ENCODE measurements at regions not wholly inside any gene's neighbourhood (a gene's known extent, or its start where the extent isn't known, plus 50 kb on each side); places are given as distances from the start of the nearest gene placed in this dataset.

DNA sequence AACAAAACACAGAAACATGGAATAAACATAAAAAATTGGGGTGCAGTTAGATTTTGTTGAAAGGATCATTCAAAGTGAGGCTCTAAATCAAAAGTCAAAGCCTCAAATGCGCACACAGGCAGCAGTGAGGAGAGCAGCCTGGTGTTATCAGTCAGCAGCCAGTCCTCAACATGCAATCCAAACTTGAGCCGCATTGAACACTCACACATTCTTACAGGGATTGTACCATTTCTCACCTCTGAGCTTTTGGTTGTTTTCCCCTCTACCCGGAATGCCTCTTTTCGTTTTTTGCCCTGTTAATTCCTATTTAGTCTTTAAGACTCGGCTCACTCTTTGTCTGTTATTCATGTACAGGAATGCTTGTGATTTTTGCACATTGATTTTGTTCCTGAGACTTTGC lies 81.1 kb upstream of the PUM3 start:
- Mint-ChIP-seq H3K36me3 (no peaks in the 10 kb centered on the region), H3K27ac (no peak overlapping the region), H3K9me3 (peaks cover 17% of the 10 kb centered on the region), H3K27me3 (ENCODE audit: low read depth) (no peaks in the 10 kb centered on the region), H3K4me1 (peaks cover 8% of the 10 kb centered on the region), H3K4me3 (no peak overlapping the region)
- ATAC-seq (no peak), DNase-seq (ENCODE audit: low spot score) (no peak)
- CTCF ChIA-PET, result no interaction called here
- TF ChIP-seq, protein P1, sequence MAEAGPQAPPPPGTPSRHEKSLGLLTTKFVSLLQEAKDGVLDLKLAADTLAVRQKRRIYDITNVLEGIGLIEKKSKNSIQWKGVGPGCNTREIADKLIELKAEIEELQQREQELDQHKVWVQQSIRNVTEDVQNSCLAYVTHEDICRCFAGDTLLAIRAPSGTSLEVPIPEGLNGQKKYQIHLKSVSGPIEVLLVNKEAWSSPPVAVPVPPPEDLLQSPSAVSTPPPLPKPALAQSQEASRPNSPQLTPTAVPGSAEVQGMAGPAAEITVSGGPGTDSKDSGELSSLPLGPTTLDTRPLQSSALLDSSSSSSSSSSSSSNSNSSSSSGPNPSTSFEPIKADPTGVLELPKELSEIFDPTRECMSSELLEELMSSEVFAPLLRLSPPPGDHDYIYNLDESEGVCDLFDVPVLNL (CRISPR knock-in tag; IDR thresholded peaks at IDR 0.05; ENCODE audit: borderline replicate concordance, low read depth), result no peak
- no peak for TF ChIP-seq GRHL2 (CRISPR knock-in tag; IDR thresholded peaks at IDR 0.05; ENCODE audit: insufficient replicate concordance, severe bottlenecking)
- no peak for TF ChIP-seq SMAD3 (CRISPR knock-in tag; IDR thresholded peaks at IDR 0.05; ENCODE audit: borderline replicate concordance)
- TF ChIP-seq FOXJ3 (CRISPR knock-in tag; IDR thresholded peaks at IDR 0.05; ENCODE audit: borderline replicate concordance), result no peak
- no peak for TF ChIP-seq ZNF121 (CRISPR knock-in tag; IDR thresholded peaks at IDR 0.05)
- no peak for TF ChIP-seq NFYB (CRISPR knock-in tag; conservative IDR thresholded peaks at IDR 0.05; ENCODE audit: low read depth)
- no peak for TF ChIP-seq OVOL2 (CRISPR knock-in tag; IDR thresholded peaks at IDR 0.05; ENCODE audit: borderline replicate concordance)
- TF ChIP-seq, protein P2, sequence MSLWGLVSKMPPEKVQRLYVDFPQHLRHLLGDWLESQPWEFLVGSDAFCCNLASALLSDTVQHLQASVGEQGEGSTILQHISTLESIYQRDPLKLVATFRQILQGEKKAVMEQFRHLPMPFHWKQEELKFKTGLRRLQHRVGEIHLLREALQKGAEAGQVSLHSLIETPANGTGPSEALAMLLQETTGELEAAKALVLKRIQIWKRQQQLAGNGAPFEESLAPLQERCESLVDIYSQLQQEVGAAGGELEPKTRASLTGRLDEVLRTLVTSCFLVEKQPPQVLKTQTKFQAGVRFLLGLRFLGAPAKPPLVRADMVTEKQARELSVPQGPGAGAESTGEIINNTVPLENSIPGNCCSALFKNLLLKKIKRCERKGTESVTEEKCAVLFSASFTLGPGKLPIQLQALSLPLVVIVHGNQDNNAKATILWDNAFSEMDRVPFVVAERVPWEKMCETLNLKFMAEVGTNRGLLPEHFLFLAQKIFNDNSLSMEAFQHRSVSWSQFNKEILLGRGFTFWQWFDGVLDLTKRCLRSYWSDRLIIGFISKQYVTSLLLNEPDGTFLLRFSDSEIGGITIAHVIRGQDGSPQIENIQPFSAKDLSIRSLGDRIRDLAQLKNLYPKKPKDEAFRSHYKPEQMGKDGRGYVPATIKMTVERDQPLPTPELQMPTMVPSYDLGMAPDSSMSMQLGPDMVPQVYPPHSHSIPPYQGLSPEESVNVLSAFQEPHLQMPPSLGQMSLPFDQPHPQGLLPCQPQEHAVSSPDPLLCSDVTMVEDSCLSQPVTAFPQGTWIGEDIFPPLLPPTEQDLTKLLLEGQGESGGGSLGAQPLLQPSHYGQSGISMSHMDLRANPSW (CRISPR knock-in tag; conservative IDR thresholded peaks at IDR 0.05; ENCODE audit: low read depth), result no peak
- TF ChIP-seq ELF4 (CRISPR knock-in tag; IDR thresholded peaks at IDR 0.05; ENCODE audit: low read depth), result no peak
- no peak for TF ChIP-seq PRRX2 (CRISPR knock-in tag; IDR thresholded peaks at IDR 0.05)
- no peak for TF ChIP-seq NFATC4 (CRISPR knock-in tag; IDR thresholded peaks at IDR 0.05)
- no peak for TF ChIP-seq RELA (CRISPR knock-in tag; IDR thresholded peaks at IDR 0.05; ENCODE audit: borderline replicate concordance)
- no peak for TF ChIP-seq MYBL2 (CRISPR knock-in tag; IDR thresholded peaks at IDR 0.05)
- no peak for TF ChIP-seq SOX15 (CRISPR knock-in tag; IDR thresholded peaks at IDR 0.05)
- POLR2A ChIA-PET, result no interaction called here

DNA sequence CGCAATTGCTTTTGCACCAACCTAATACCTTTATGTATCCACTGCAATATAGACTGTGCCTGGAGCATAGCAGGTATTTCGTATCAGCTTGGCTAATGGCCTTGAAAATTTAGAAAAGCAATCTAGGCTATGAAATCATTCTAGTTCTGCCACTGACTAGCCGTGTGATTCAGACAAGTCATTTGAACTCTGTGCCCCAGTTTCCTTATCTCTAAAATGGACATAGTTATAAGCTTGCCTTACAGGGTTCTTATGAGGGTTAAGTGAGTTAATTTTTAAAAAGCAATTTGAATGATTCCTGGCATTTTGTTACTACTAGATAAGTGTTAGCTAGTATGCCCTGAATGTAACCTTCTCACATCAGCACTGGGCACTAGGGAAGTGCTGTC lies 80.5 kb upstream of the PUM3 start:
- DNase-seq (ENCODE audit: low spot score), result no peak
- H3K27ac Mint-ChIP-seq, result no peak overlapping the region
- CTCF ChIA-PET, result no interaction called here

More for the DNA sequence above, 80.5 kb upstream of the PUM3 start:
- TF ChIP-seq, protein P3, sequence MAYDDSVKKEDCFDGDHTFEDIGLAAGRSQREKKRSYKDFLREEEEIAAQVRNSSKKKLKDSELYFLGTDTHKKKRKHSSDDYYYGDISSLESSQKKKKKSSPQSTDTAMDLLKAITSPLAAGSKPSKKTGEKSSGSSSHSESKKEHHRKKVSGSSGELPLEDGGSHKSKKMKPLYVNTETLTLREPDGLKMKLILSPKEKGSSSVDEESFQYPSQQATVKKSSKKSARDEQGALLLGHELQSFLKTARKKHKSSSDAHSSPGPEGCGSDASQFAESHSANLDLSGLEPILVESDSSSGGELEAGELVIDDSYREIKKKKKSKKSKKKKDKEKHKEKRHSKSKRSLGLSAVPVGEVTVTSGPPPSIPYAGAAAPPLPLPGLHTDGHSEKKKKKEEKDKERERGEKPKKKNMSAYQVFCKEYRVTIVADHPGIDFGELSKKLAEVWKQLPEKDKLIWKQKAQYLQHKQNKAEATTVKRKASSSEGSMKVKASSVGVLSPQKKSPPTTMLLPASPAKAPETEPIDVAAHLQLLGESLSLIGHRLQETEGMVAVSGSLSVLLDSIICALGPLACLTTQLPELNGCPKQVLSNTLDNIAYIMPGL (CRISPR knock-in tag; IDR thresholded peaks at IDR 0.05), result no peak
- TF ChIP-seq TP53 (CRISPR knock-in tag; IDR thresholded peaks at IDR 0.05) (no peak), RELA (CRISPR knock-in tag; IDR thresholded peaks at IDR 0.05; ENCODE audit: borderline replicate concordance) (no peak), KAT7 (CRISPR knock-in tag; IDR thresholded peaks at IDR 0.05; ENCODE audit: borderline replicate concordance) (no peak), ZNF416 (CRISPR knock-in tag; IDR thresholded peaks at IDR 0.05) (no peak), TCF7 (CRISPR knock-in tag; IDR thresholded peaks at IDR 0.05; ENCODE audit: low read depth) (no peak), PRRX2 (CRISPR knock-in tag; IDR thresholded peaks at IDR 0.05) (no peak), ZNF219 (CRISPR knock-in tag; IDR thresholded peaks at IDR 0.05; ENCODE audit: borderline replicate concordance) (no peak), ZNF263 (CRISPR knock-in tag; IDR thresholded peaks at IDR 0.05; ENCODE audit: low read depth) (no peak)
- TF ChIP-seq, protein P4, sequence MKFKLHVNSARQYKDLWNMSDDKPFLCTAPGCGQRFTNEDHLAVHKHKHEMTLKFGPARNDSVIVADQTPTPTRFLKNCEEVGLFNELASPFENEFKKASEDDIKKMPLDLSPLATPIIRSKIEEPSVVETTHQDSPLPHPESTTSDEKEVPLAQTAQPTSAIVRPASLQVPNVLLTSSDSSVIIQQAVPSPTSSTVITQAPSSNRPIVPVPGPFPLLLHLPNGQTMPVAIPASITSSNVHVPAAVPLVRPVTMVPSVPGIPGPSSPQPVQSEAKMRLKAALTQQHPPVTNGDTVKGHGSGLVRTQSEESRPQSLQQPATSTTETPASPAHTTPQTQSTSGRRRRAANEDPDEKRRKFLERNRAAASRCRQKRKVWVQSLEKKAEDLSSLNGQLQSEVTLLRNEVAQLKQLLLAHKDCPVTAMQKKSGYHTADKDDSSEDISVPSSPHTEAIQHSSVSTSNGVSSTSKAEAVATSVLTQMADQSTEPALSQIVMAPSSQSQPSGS (CRISPR knock-in tag; IDR thresholded peaks at IDR 0.05; ENCODE audit: borderline replicate concordance, low read depth), result no peak
- TF ChIP-seq, protein P5, sequence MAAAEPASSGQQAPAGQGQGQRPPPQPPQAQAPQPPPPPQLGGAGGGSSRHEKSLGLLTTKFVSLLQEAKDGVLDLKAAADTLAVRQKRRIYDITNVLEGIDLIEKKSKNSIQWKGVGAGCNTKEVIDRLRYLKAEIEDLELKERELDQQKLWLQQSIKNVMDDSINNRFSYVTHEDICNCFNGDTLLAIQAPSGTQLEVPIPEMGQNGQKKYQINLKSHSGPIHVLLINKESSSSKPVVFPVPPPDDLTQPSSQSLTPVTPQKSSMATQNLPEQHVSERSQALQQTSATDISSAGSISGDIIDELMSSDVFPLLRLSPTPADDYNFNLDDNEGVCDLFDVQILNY (CRISPR knock-in tag; IDR thresholded peaks at IDR 0.05), result no peak
- Mint-ChIP-seq H3K36me3 (no peaks in the 10 kb centered on the region), H3K27me3 (ENCODE audit: low read depth) (no peaks in the 10 kb centered on the region), H3K4me1 (peaks cover 8% of the 10 kb centered on the region), H3K9me3 (peaks cover 17% of the 10 kb centered on the region), H3K4me3 (no peak overlapping the region)
- ATAC-seq, result no peak
- POLR2A ChIA-PET, result no interaction called here

Data from WTC11 (cell line).